ENCODE measurements at regions not wholly inside any gene's neighbourhood (a gene's known extent, or its start where the extent isn't known, plus 50 kb on each side); places are given as distances from the start of the nearest gene placed in this dataset.

GRCh38 chr18:27667064-27667463, 482.0 kb upstream of the CHST9 start:
- no peak for ATAC-seq
- TF ChIP-seq ARNTL (CRISPR knock-in tag; IDR thresholded peaks at IDR 0.05; ENCODE audit: borderline replicate concordance, low read depth) (no peak), CSRNP3 (CRISPR knock-in tag; IDR thresholded peaks at IDR 0.05) (no peak), ZFP3 (CRISPR knock-in tag; IDR thresholded peaks at IDR 0.05) (no peak), TCF4 (CRISPR knock-in tag; IDR thresholded peaks at IDR 0.05; ENCODE audit: borderline replicate concordance) (no peak), ZFP30 (CRISPR knock-in tag; IDR thresholded peaks at IDR 0.05) (no peak), RARB (CRISPR knock-in tag; IDR thresholded peaks at IDR 0.05) (no peak)

GRCh38 chr18:27666016-27666415, 480.9 kb upstream of the CHST9 start:
- TF ChIP-seq ZC3H10 (CRISPR knock-in tag; IDR thresholded peaks at IDR 0.05): no peak
- TF ChIP-seq POU6F1 (CRISPR knock-in tag; IDR thresholded peaks at IDR 0.05; ENCODE audit: borderline replicate concordance, low read depth): no peak
- peak; percentile 58 for TF ChIP-seq ISL1 (CRISPR knock-in tag; IDR thresholded peaks at IDR 0.05)
- ATAC-seq: peak; percentile 40; the same call in 2 of the 3 replicates

- no peak for ATAC-seq
- TF ChIP-seq BACH2 (CRISPR knock-in tag; IDR thresholded peaks at IDR 0.05; ENCODE audit: borderline replicate concordance) (no peak), ARNTL (CRISPR knock-in tag; IDR thresholded peaks at IDR 0.05; ENCODE audit: borderline replicate concordance, low read depth) (no peak), ZNF8 (CRISPR knock-in tag; IDR thresholded peaks at IDR 0.05) (no peak), OSR1 (CRISPR knock-in tag; IDR thresholded peaks at IDR 0.05) (no peak)
Observed at GRCh38 chr18:27665264-27665799, 480.2 kb upstream of the CHST9 start.

GRCh38 chr18:27662949-27663348, 477.8 kb upstream of the CHST9 start:
- ATAC-seq: no peak
- TF ChIP-seq TCF4 (CRISPR knock-in tag; IDR thresholded peaks at IDR 0.05; ENCODE audit: borderline replicate concordance) (no peak), CREB5 (CRISPR knock-in tag; IDR thresholded peaks at IDR 0.05; ENCODE audit: low read depth) (no peak), ISL1 (CRISPR knock-in tag; IDR thresholded peaks at IDR 0.05) (no peak), POU6F1 (CRISPR knock-in tag; IDR thresholded peaks at IDR 0.05; ENCODE audit: borderline replicate concordance, low read depth) (no peak), ZC3H10 (CRISPR knock-in tag; IDR thresholded peaks at IDR 0.05) (no peak), TSHZ2 (CRISPR knock-in tag; IDR thresholded peaks at IDR 0.05) (no peak), SNAI2 (CRISPR knock-in tag; IDR thresholded peaks at IDR 0.05) (no peak), CSDC2 (CRISPR knock-in tag; IDR thresholded peaks at IDR 0.05) (no peak), ZFP3 (CRISPR knock-in tag; IDR thresholded peaks at IDR 0.05) (no peak), ZNF565 (CRISPR knock-in tag; conservative IDR thresholded peaks at IDR 0.05; ENCODE audit: low read depth) (no peak), CSRNP3 (CRISPR knock-in tag; IDR thresholded peaks at IDR 0.05) (no peak), ESRRG (CRISPR knock-in tag; IDR thresholded peaks at IDR 0.05) (no peak), TOX (CRISPR knock-in tag; IDR thresholded peaks at IDR 0.05; ENCODE audit: borderline replicate concordance) (no peak), ZNF8 (CRISPR knock-in tag; IDR thresholded peaks at IDR 0.05) (no peak), BACH2 (CRISPR knock-in tag; IDR thresholded peaks at IDR 0.05; ENCODE audit: borderline replicate concordance) (no peak), RARB (CRISPR knock-in tag; IDR thresholded peaks at IDR 0.05) (no peak), GLIS3 (CRISPR knock-in tag; IDR thresholded peaks at IDR 0.05) (no peak), ZFP30 (CRISPR knock-in tag; IDR thresholded peaks at IDR 0.05) (no peak), PPARA (CRISPR knock-in tag; IDR thresholded peaks at IDR 0.05; ENCODE audit: borderline replicate concordance) (no peak), PATZ1 (CRISPR knock-in tag; IDR thresholded peaks at IDR 0.05; ENCODE audit: borderline replicate concordance) (no peak)
